ENCODE measurements at regions not wholly inside any gene's neighbourhood (a gene's known extent, or its start where the extent isn't known, plus 50 kb on each side); places are given as distances from the start of the nearest gene placed in this dataset.
"Not testable (repeated sequence)": the region's sequence is repeated elsewhere in the genome, so short reads cannot be mapped to it uniquely, and the experiment has no call there.

DNA sequence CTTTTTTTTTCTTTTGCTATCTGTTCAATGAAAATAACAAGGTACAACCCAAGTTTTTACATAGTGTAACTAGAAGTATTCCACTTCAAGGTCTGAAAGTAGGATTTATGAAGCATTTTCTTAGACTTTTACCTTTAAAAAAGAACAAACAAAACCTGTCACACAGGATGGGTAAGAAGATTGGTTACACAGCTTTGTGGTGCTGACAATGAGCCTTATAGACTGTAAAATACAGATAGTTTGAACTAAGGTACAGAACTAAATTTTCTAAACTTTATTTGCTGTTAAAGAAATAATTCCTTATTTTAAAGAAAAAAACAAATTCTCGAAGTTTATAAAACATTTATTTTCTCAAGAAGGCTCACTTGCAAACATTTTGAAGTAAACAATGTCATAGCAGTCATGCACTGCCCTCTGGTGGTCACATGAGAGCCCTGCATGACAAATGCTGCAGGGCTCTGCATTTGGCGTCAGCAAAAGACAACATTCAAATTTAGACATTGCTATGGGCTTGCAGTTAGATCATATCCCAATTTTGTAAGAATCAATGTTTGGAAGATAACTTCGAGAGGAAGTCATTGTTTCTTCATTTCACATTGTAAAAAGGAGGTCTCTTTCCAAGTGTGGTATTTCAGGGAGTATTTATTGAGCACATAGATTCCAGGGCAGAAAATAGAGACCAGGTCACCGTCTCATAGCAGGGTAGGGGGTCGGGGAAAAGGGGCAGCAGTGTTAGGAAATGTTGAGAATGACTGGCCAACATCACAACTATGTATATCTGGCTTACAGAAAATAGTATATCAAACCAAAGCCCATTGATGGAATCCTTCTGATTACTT, 115.3 kb upstream of the FMN2 start:
- Histone ChIP-seq H3K27me3 (ENCODE audit: low read depth, low read length) (no peaks in the 10 kb centered on the region), H3K27ac (ENCODE audit: low read length) (no peak overlapping the region), H3K4me1 (ENCODE audit: control insufficient read depth in 1 of 2, insufficient read depth in 2 of 2, low read length in 2 of 2) (no peaks in the 10 kb centered on the region), H3K9me3 (ENCODE audit: control insufficient read depth in 1 of 2, low read length in 2 of 2) (peaks cover 0 to 11% of the 10 kb centered on the region in 2 donors), H3K36me3 (ENCODE audit: control insufficient read depth in 1 of 2, insufficient read depth in 2 of 2, low read length in 2 of 2) (no peaks in the 10 kb centered on the region), H3K4me3 (ENCODE audit: low read depth in 1 of 2, low read length in 2 of 2) (no peak overlapping the region)

DNA sequence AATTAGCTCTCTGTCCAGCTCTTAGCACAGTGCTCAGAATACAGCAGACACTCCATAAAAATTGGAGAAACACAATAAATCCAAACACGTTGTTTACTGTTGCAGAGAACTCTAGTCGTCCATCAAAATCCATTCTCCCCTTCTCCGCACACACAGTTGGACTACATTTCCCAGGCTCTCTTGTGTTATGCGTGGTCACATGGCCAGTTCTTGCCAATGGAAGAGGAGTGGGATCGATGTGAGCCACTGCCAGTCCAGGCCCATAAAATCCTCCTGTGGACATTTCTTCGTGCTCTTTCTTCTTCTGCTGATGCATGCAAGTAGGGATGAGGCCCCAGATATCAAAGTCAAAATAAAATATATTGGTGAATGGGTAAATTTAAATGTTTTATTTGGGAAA, 114.3 kb upstream of the FMN2 start:
- H3K4me3 ChIP-seq (ENCODE audit: low read depth in 1 of 2, low read length in 2 of 2) = no peak overlapping the region
- H3K4me1 ChIP-seq (ENCODE audit: control insufficient read depth in 1 of 2, insufficient read depth in 2 of 2, low read length in 2 of 2) = no peaks in the 10 kb centered on the region
- no peaks in the 10 kb centered on the region for H3K27me3 ChIP-seq (ENCODE audit: low read depth, low read length)
- H3K9me3 ChIP-seq (ENCODE audit: control insufficient read depth in 1 of 2, low read length in 2 of 2) = peaks cover 0 to 11% of the 10 kb centered on the region in 2 donors
- H3K27ac ChIP-seq (ENCODE audit: low read length) = no peak overlapping the region
- no peaks in the 10 kb centered on the region for H3K36me3 ChIP-seq (ENCODE audit: control insufficient read depth in 1 of 2, insufficient read depth in 2 of 2, low read length in 2 of 2)

DNA sequence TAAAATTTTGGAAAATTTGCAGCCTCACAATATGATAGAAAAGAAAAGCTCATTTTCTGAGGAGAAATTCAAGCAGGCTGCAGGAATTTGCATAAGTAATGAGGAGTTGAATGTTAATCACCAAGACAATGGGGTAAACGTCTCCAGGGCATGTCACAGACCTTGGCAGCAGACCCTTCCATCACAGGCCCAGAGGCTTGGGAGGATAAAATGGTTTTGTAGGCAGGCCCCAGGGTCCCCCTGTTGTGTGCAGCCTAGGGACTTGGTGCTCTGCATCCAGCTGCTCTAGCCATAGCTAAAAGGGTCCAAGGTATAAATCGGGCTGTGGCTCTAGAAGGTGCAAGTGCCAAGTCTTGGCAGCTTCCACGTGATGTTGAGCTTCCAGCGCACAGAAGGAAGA, 112.2 kb upstream of the FMN2 start:
- H3K4me3 ChIP-seq (ENCODE audit: low read depth in 1 of 2, low read length in 2 of 2) = no peak overlapping the region
- no peaks in the 10 kb centered on the region for H3K4me1 ChIP-seq (ENCODE audit: control insufficient read depth in 1 of 2, insufficient read depth in 2 of 2, low read length in 2 of 2)
- H3K36me3 ChIP-seq (ENCODE audit: control insufficient read depth in 1 of 2, insufficient read depth in 2 of 2, low read length in 2 of 2) = no peaks in the 10 kb centered on the region
- H3K27ac ChIP-seq (ENCODE audit: low read length) = no peak overlapping the region
- H3K9me3 ChIP-seq (ENCODE audit: control insufficient read depth in 1 of 2, low read length in 2 of 2) = peaks cover 0 to 11% of the 10 kb centered on the region in 2 donors
- no peaks in the 10 kb centered on the region for H3K27me3 ChIP-seq (ENCODE audit: low read depth, low read length)

DNA sequence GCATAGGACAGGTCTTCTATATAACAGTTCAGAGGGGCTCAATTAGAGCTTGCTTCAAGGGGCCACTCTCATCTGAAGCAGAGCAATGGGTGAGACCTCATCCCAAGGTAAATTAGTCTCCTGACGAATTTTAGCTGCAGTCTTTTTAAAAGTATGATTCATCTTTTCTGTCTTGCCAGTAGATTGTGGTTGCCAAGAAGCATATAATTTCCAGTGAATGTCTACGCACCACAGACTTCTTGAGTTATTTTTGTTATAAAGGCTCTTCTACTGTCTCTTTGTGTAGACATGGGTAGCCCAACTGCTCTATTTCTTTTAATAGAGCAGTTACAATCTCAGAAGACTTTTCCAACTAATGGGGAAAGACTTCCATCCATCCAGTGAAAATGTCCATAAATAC, 108.9 kb upstream of the FMN2 start:
- Histone ChIP-seq H3K27me3 (ENCODE audit: low read depth, low read length) (no peaks in the 10 kb centered on the region), H3K4me3 (ENCODE audit: low read depth in 1 of 2, low read length in 2 of 2) (no peak overlapping the region), H3K36me3 (ENCODE audit: control insufficient read depth in 1 of 2, insufficient read depth in 2 of 2, low read length in 2 of 2) (no peaks in the 10 kb centered on the region), H3K4me1 (ENCODE audit: control insufficient read depth in 1 of 2, insufficient read depth in 2 of 2, low read length in 2 of 2) (no peaks in the 10 kb centered on the region), H3K9me3 (ENCODE audit: control insufficient read depth in 1 of 2, low read length in 2 of 2) (peaks cover 0 to 13% of the 10 kb centered on the region in 2 donors), H3K27ac (ENCODE audit: low read length) (no peak overlapping the region)

DNA sequence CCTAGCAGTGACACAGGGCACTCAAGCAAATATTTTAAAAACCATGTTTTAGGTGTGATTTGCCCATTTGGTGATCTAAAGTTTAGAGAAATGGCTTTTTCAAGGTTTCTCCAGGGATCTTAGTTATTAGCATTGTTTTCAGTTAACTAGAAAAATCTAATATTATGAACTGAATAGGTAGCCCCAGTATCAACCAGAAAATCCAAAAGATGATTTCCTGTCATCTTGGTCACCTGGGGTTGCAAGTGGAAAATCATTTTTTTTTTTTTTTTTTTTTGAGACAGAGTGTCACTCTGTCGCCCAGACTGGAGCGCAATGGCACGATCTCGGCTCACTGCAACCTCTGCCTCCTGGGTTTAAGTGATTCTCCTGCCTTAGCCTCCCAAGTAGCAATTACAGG, 106.6 kb upstream of the FMN2 start:
- Histone ChIP-seq H3K4me1 (ENCODE audit: control insufficient read depth in 1 of 2, insufficient read depth in 2 of 2, low read length in 2 of 2) (no peaks in the 10 kb centered on the region), H3K9me3 (ENCODE audit: control insufficient read depth in 1 of 2, low read length in 2 of 2) (peaks cover 0 to 4% of the 10 kb centered on the region in 2 donors), H3K27me3 (ENCODE audit: low read depth, low read length) (no peaks in the 10 kb centered on the region), H3K36me3 (ENCODE audit: control insufficient read depth in 1 of 2, insufficient read depth in 2 of 2, low read length in 2 of 2) (no peaks in the 10 kb centered on the region), H3K27ac (ENCODE audit: low read length) (no peak overlapping the region), H3K4me3 (ENCODE audit: low read depth in 1 of 2, low read length in 2 of 2) (no peak overlapping the region)

DNA sequence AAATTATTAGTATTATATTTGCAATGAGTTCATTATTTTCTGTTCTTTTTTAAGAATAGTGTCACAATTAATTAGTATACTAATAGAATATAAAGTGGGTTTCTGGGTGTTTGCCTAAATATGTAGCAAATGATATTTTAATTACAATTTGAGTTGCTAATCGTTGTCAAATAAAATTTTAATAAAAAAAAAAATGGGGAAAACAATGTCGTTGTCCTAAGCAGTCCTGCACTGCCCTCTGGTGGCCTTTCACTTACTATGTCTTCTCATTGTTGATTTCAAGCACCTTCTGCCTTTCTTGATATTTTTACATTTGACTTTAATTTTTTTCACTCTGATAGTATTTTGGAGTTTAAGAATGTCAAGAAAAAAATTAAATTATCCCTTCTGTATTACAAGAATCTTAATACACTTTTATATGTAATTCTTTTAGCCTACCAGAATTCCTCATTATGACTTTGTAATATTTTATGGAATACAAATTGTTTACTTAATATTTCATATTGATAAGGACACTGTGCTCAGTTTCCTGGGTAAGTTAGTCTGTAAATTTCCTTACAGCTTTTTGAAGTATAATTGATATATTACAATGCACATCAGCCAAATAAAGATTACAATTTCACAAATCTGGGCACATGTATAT, 104.5 kb upstream of the FMN2 start:
- H3K36me3 ChIP-seq (ENCODE audit: control insufficient read depth in 1 of 2, insufficient read depth in 2 of 2, low read length in 2 of 2) = no peaks in the 10 kb centered on the region
- H3K27ac ChIP-seq (ENCODE audit: low read length) = no peak overlapping the region
- H3K4me3 ChIP-seq (ENCODE audit: low read depth in 1 of 2, low read length in 2 of 2) = no peak overlapping the region
- peaks cover 0 to 4% of the 10 kb centered on the region in 2 donors for H3K9me3 ChIP-seq (ENCODE audit: control insufficient read depth in 1 of 2, low read length in 2 of 2)
- no peaks in the 10 kb centered on the region for H3K27me3 ChIP-seq (ENCODE audit: low read depth, low read length)
- H3K4me1 ChIP-seq (ENCODE audit: control insufficient read depth in 1 of 2, insufficient read depth in 2 of 2, low read length in 2 of 2) = no peaks in the 10 kb centered on the region

DNA sequence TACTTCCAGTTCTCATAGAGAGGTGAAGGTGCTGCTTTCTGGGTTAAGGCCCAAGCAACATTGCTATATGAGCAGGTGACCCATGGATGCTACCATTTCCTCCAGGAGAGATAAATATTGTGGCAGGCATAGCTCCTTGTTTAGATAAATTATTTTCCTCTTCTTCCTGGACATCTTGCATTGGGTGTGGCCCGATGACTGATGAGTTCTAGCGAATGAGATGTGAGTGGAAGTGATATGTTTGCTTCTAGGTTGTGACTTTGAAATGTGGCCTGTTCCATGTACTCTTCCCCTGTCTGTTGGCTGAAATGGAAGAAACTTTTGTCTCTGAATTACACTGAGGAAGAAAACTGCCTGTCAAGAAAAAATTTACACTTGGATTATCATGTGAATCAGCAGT, 101.7 kb upstream of the FMN2 start:
- Histone ChIP-seq H3K36me3 (ENCODE audit: control insufficient read depth in 1 of 2, insufficient read depth in 2 of 2, low read length in 2 of 2) (no peaks in the 10 kb centered on the region), H3K4me3 (ENCODE audit: low read depth in 1 of 2, low read length in 2 of 2) (no peak overlapping the region), H3K4me1 (ENCODE audit: control insufficient read depth in 1 of 2, insufficient read depth in 2 of 2, low read length in 2 of 2) (no peaks in the 10 kb centered on the region), H3K9me3 (ENCODE audit: control insufficient read depth in 1 of 2, low read length in 2 of 2) (peaks cover 0 to 4% of the 10 kb centered on the region in 2 donors), H3K27me3 (ENCODE audit: low read depth, low read length) (no peaks in the 10 kb centered on the region), H3K27ac (ENCODE audit: low read length) (no peak overlapping the region)

DNA sequence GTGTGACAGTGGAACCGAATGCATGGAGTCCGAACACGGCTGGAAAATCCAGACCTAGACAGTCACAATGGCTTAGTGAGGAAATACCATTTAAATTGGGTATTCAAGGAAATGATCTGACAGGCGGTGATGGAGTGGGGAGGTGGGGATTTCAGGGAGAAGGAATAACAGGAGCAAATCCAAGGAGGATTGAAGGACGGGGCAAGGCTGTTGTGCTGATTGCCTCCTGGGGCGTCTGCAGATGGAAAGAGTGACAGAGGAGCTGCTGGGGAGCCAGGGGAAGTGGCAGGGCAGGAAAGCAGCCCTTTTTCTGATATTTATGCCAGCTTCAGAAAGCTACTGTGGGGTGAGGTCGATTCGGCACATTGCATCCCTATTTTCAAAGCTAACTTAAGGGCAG, 99.1 kb upstream of the FMN2 start:
- not testable (repeated sequence) for H3K27ac ChIP-seq (ENCODE audit: low read length); H3K4me3 ChIP-seq (ENCODE audit: low read depth in 1 of 2, low read length in 2 of 2); H3K27me3 ChIP-seq (ENCODE audit: low read depth, low read length); H3K9me3 ChIP-seq (ENCODE audit: control insufficient read depth in 1 of 2, low read length in 2 of 2); H3K36me3 ChIP-seq (ENCODE audit: control insufficient read depth in 1 of 2, insufficient read depth in 2 of 2, low read length in 2 of 2); H3K4me1 ChIP-seq (ENCODE audit: control insufficient read depth in 1 of 2, insufficient read depth in 2 of 2, low read length in 2 of 2)

DNA sequence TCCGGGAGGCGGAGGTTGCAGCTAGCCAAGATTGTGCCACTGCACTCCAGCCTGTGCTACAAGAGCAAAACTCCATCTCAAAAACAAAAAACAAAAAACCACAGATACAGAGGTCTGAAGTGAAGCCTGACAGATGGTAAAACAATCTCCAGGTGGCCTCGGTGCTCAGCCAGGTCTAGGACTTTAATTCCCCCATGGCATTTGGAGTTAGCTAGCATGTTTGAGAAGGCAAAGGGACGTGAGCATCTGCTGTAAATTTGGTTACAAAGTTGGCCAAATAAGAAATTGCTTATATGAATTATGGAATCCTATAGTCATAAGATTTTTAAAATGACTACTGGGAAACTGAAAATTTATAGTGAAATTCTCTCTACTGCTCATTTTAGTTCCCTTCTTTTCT, 98.3 kb upstream of the FMN2 start:
- Histone ChIP-seq H3K9me3 (ENCODE audit: control insufficient read depth in 1 of 2, low read length in 2 of 2) (no peaks in the 10 kb centered on the region), H3K27me3 (ENCODE audit: low read depth, low read length) (no peaks in the 10 kb centered on the region)

DNA sequence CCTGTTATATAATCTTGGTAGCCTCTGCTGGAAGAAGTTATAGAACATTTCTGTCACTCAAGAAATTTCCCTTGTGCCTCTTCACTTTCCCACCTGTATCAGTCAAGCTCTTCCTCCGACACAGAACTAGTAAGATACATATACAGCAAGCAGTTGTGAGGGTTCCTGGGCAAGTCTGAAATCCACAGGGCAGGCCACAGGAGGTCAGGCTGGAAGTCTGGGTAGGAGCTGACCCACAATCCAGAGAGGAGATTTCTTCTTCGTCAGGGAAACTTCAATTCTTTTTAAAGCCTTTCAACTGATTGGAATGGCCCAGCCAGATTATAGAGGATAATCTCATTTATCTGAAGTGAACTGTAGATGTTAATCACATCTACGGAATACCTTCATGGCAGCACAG, 96.4 kb upstream of the FMN2 start:
- Histone ChIP-seq H3K4me3 (ENCODE audit: low read depth in 1 of 2, low read length in 2 of 2) (no peak overlapping the region), H3K9me3 (ENCODE audit: control insufficient read depth in 1 of 2, low read length in 2 of 2) (no peaks in the 10 kb centered on the region), H3K27me3 (ENCODE audit: low read depth, low read length) (peaks cover 16% of the 10 kb centered on the region), H3K4me1 (ENCODE audit: control insufficient read depth in 1 of 2, insufficient read depth in 2 of 2, low read length in 2 of 2) (peaks cover 0 to 10% of the 10 kb centered on the region in 2 donors), H3K36me3 (ENCODE audit: control insufficient read depth in 1 of 2, insufficient read depth in 2 of 2, low read length in 2 of 2) (no peaks in the 10 kb centered on the region), H3K27ac (ENCODE audit: low read length) (no peak overlapping the region)

More for the DNA sequence above, 98.3 kb upstream of the FMN2 start:
- Histone ChIP-seq H3K4me1 (ENCODE audit: control insufficient read depth in 1 of 2, insufficient read depth in 2 of 2, low read length in 2 of 2) (peaks cover 0 to 10% of the 10 kb centered on the region in 2 donors), H3K36me3 (ENCODE audit: control insufficient read depth in 1 of 2, insufficient read depth in 2 of 2, low read length in 2 of 2) (no peaks in the 10 kb centered on the region), H3K27ac (ENCODE audit: low read length) (no peak overlapping the region), H3K4me3 (ENCODE audit: low read depth in 1 of 2, low read length in 2 of 2) (no peak overlapping the region)

DNA sequence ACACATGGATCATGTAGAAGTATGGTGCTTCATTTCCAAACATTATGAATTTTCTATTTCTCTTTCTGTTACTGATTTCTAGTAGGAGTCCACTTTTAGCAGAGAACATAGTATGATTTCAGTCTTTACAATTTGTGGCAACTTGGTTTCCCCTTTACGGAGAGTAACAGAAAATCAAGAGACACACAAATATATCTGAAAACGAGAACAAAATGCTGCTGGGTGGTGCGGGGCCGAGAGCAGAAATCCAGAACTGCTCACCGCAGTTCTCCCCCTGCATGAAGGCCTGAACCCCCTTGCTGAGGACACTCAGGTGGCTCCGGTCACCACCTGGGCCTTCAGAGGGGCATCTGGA, 94.5 kb upstream of the FMN2 start:
- Histone ChIP-seq H3K36me3 (ENCODE audit: control insufficient read depth in 1 of 2, insufficient read depth in 2 of 2, low read length in 2 of 2) (no peaks in the 10 kb centered on the region), H3K4me3 (ENCODE audit: low read depth in 1 of 2, low read length in 2 of 2) (no peak overlapping the region), H3K27ac (ENCODE audit: low read length) (no peak overlapping the region), H3K27me3 (ENCODE audit: low read depth, low read length) (peaks cover 16% of the 10 kb centered on the region), H3K9me3 (ENCODE audit: control insufficient read depth in 1 of 2, low read length in 2 of 2) (no peaks in the 10 kb centered on the region), H3K4me1 (ENCODE audit: control insufficient read depth in 1 of 2, insufficient read depth in 2 of 2, low read length in 2 of 2) (peaks cover 0 to 10% of the 10 kb centered on the region in 2 donors)

Data from muscle layer of duodenum (tissue), 2 donors.